MM.1S (cell line): ENCODE measurements at regions not wholly inside any gene's neighbourhood (a gene's known extent, or its start where the extent isn't known, plus 50 kb on each side); places are given as distances from the start of the nearest gene placed in this dataset.

Experiments
- DNase-seq: peaks from one replicate; pipeline ENCODE4 v3.0.0-alpha.2; 2015
- H2AFZ ChIP-seq: fragments of 300-600 bp; sonication (generic); 2 replicates; pipeline ENCODE4 v1.6.0; 2016; ENCODE audit warnings: antibody characterized with exemption, low read length
- H3F3A ChIP-seq: fragments of 300-600 bp; sonication (generic); 2 replicates; pipeline ENCODE4 v1.6.1; 2016; ENCODE audit warnings: mild to moderate bottlenecking, antibody characterized with exemption, low read length, moderate library complexity, mixed read lengths; ENCODE audit not compliant: insufficient read depth
- H3K27ac ChIP-seq: fragments of 300-600 bp; sonication (generic); 2 replicates; pipeline ENCODE4 v1.5.1; 2016; ENCODE audit warnings: mild to moderate bottlenecking, low read length
- H3K27me3 ChIP-seq: fragments of 300-600 bp; sonication (generic); replicated peaks from 2 replicates; pipeline ENCODE4 v1.6.0; 2016; ENCODE audit warnings: low read length; ENCODE audit not compliant: insufficient read depth
- H3K36me3 ChIP-seq: fragments of 300-600 bp; sonication (generic); replicated peaks from 2 replicates; pipeline ENCODE4 v1.6.1; 2016; ENCODE audit warnings: mild to moderate bottlenecking, low read length, mixed read lengths; ENCODE audit not compliant: insufficient read depth
- H3K4me1 ChIP-seq: fragments of 300-600 bp; sonication (generic); 2 replicates; pipeline ENCODE4 v1.6.1; 2016; ENCODE audit warnings: low read length, mixed read lengths
- H3K4me2 ChIP-seq: fragments of 300-600 bp; sonication (generic); 2 replicates; pipeline ENCODE4 v1.6.0; 2016; ENCODE audit warnings: low read depth, low read length
- H3K4me3 ChIP-seq: fragments of 300-600 bp; sonication (generic); 2 replicates; pipeline ENCODE4 v1.5.1; 2016; ENCODE audit warnings: low read length, mixed read lengths
- H3K79me2 ChIP-seq: fragments of 300-600 bp; sonication (generic); 2 replicates; pipeline ENCODE4 v1.6.1; 2016; ENCODE audit warnings: mixed run types, low read length, mixed read lengths
- H3K9ac ChIP-seq: fragments of 300-600 bp; sonication (generic); 2 replicates; pipeline ENCODE4 v1.6.1; 2016; ENCODE audit warnings: low read length, mixed read lengths
- H3K9me2 ChIP-seq: fragments of 300-600 bp; sonication (generic); replicated peaks from 2 replicates; pipeline ENCODE4 v1.6.1; 2016; ENCODE audit warnings: mild to moderate bottlenecking, low read length, mixed read lengths; ENCODE audit not compliant: insufficient read depth
- H3K9me3 ChIP-seq: fragments of 300-600 bp; sonication (generic); replicated peaks from 2 replicates; pipeline ENCODE4 v1.6.1; 2016; ENCODE audit warnings: mild to moderate bottlenecking, low read length, mixed read lengths; ENCODE audit not compliant: insufficient read depth
- H4K20me1 ChIP-seq: fragments of 300-600 bp; sonication (generic); 2 replicates; pipeline ENCODE4 v1.6.1; 2016; ENCODE audit warnings: mild to moderate bottlenecking, low read length, moderate library complexity, mixed read lengths; ENCODE audit not compliant: insufficient read depth
- EZH2 ChIP-seq: fragments of 300-600 bp; sonication (generic); optimal IDR thresholded peaks from 2 replicates; pipeline ENCODE3; 2017; ENCODE audit warnings: low read depth, mild to moderate bottlenecking, antibody characterized with exemption, low read length, mixed read lengths
- EZH2phosphoT487 ChIP-seq: fragments of 300-600 bp; sonication (generic); IDR thresholded peaks from 2 replicates; pipeline ENCODE4 v1.6.1; 2018; ENCODE audit warnings: antibody characterized with exemption, low read length
- TF ChIP-seq, protein P1 (sequence below): fragments of 300-600 bp; sonication (generic); IDR thresholded peaks from 2 replicates; pipeline ENCODE4 v1.5.1; 2016; ENCODE audit warnings: antibody characterized with exemption, low read length, mixed read lengths

DNA sequence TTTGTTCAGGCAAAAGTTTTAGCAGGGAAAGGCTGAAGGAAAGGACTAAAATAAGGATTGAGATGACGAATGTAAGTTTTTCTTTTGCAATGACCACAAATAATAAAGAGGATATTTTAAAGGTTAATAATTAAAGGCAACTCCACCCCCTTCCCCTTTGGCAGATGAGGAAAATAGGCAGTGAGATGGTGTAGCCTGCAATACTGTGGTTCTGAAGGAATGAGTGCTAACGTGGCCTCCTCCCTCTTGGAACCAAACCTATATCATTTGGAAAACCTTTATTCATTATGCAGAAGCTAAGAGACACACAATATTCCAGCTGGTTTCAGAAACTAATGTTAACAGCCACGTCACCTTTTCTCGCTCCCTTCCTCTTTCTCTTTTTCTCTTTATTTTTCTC, 70.9 kb upstream of the COL1A2 start:
- H3K27ac ChIP-seq = no peak overlapping the region

DNA sequence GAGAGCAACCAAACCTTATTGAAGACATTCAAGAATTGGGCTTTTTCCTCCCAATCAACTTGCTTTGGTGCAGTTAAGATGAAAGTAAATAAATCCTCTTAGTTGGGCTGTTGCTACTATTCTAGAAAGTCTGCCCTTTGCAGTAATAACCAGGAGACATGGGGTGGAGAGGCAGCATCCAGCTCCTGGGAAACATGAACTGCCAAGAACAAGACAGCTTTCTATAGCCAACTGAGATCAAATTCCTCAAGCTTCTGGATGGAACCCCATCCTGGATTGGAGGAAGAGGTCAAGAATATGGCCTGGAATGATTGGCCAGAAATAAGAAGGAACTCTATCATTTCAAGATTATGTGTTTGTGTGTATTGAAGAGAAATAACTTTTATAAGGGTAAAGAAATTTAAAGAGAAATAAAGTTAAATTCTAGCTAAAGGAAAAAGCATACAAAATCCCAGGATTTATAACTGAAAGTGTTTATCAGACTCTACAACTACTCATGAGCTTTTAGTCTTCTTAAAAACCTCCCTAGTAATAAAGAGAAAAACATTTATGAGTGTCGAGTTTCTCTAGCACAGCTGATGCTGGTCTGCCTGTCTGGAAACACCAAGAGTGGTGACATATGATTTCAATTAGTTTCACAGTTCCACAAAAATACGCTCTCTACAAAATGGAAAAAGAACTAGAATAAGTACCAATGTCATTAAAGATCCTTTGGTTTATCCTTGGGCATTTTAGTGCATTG, 70.1 kb upstream of the COL1A2 start:
- no peak overlapping the region for H3K4me2 ChIP-seq
- no peak for DNase-seq

More for the DNA sequence above, 70.9 kb upstream of the COL1A2 start:
- Histone ChIP-seq H3K4me2 (no peak overlapping the region), H3K9me3 (no peaks in the 10 kb centered on the region), H3K36me3 (no peaks in the 10 kb centered on the region), H3K4me3 (no peak overlapping the region), H2AFZ (no peak overlapping the region), H4K20me1 (no peaks in the 10 kb centered on the region), H3K9ac (no peak overlapping the region), H3K9me2 (no peaks in the 10 kb centered on the region), H3F3A (no peaks in the 10 kb centered on the region), H3K27me3 (no peaks in the 10 kb centered on the region), H3K79me2 (no peaks in the 10 kb centered on the region), H3K4me1 (no peaks in the 10 kb centered on the region)
- no peak for DNase-seq
- TF ChIP-seq EZH2phosphoT487 = no peak
- no peak for TF ChIP-seq EZH2
- TF ChIP-seq, protein P1, sequence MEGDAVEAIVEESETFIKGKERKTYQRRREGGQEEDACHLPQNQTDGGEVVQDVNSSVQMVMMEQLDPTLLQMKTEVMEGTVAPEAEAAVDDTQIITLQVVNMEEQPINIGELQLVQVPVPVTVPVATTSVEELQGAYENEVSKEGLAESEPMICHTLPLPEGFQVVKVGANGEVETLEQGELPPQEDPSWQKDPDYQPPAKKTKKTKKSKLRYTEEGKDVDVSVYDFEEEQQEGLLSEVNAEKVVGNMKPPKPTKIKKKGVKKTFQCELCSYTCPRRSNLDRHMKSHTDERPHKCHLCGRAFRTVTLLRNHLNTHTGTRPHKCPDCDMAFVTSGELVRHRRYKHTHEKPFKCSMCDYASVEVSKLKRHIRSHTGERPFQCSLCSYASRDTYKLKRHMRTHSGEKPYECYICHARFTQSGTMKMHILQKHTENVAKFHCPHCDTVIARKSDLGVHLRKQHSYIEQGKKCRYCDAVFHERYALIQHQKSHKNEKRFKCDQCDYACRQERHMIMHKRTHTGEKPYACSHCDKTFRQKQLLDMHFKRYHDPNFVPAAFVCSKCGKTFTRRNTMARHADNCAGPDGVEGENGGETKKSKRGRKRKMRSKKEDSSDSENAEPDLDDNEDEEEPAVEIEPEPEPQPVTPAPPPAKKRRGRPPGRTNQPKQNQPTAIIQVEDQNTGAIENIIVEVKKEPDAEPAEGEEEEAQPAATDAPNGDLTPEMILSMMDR = no peak

DNA sequence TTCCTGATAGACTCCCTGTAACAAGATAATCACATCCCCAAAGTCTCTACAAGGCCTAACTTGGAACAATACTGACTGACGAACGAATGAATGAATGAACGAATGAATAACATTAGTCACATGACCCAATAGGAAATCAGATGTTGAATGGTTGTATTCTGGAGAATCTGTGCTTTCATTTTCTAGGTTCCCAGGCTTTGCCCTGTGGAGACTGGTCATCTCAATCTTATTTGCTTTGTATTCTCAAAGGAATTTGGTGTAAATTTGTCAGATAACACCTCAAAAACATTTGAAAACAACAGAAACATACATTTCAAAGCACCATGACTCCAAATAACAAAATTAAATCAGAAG, 69.6 kb upstream of the COL1A2 start:
- Histone ChIP-seq H3K27me3 (no peaks in the 10 kb centered on the region), H3K9ac (no peak overlapping the region), H3K4me1 (no peaks in the 10 kb centered on the region), H3K4me2 (no peak overlapping the region), H3K4me3 (no peak overlapping the region), H2AFZ (no peak overlapping the region), H3F3A (no peaks in the 10 kb centered on the region), H4K20me1 (no peaks in the 10 kb centered on the region), H3K9me3 (no peaks in the 10 kb centered on the region), H3K9me2 (no peaks in the 10 kb centered on the region), H3K36me3 (no peaks in the 10 kb centered on the region), H3K27ac (no peak overlapping the region), H3K79me2 (no peaks in the 10 kb centered on the region)
- DNase-seq = no peak
- TF ChIP-seq, protein P1 = no peak
- TF ChIP-seq EZH2 = no peak
- TF ChIP-seq EZH2phosphoT487 = no peak

More for the DNA sequence above, 70.1 kb upstream of the COL1A2 start:
- H3K27ac ChIP-seq = no peak overlapping the region
- H2AFZ ChIP-seq = no peak overlapping the region
- TF ChIP-seq, protein P1 = no peak
- TF ChIP-seq EZH2 (no peak), EZH2phosphoT487 (no peak)
- no peaks in the 10 kb centered on the region for H3F3A ChIP-seq
- no peak overlapping the region for H3K4me3 ChIP-seq
- H3K36me3 ChIP-seq = no peaks in the 10 kb centered on the region
- H3K9me2 ChIP-seq = no peaks in the 10 kb centered on the region
- H3K79me2 ChIP-seq = no peaks in the 10 kb centered on the region
- no peaks in the 10 kb centered on the region for H3K9me3 ChIP-seq
- H3K9ac ChIP-seq = no peak overlapping the region
- H3K27me3 ChIP-seq = no peaks in the 10 kb centered on the region
- H3K4me1 ChIP-seq = no peaks in the 10 kb centered on the region
- H4K20me1 ChIP-seq = no peaks in the 10 kb centered on the region
